ENCODE measurements at regions not wholly inside any gene's neighbourhood (a gene's known extent, or its start where the extent isn't known, plus 50 kb on each side); places are given as distances from the start of the nearest gene placed in this dataset.

- no peak for DNase-seq (ENCODE audit: low spot score)
These were observed 118.2 kb upstream of the HMHB1 start for GRCh38 chr5:143693651-143694252.

- DNase-seq (ENCODE audit: low spot score), result no peak
These were observed 119.6 kb upstream of the HMHB1 start for GRCh38 chr5:143692342-143692741.

GRCh38 chr5:143691945-143692290, 120.0 kb upstream of the HMHB1 start:
- no peak for DNase-seq (ENCODE audit: low spot score)

GRCh38 chr5:143691287-143691944, 120.5 kb upstream of the HMHB1 start:
- no peak for DNase-seq (ENCODE audit: low spot score)

- no peak for DNase-seq (ENCODE audit: low spot score)
These were observed 124.4 kb upstream of the HMHB1 start for GRCh38 chr5:143687604-143688003.

- no peak for DNase-seq (ENCODE audit: low spot score)
These were observed 126.6 kb upstream of the HMHB1 start for GRCh38 chr5:143685246-143685815.

GRCh38 chr5:143683459-143683858, 128.5 kb upstream of the HMHB1 start:
- DNase-seq (ENCODE audit: low spot score), result no peak

- DNase-seq (ENCODE audit: low spot score), result no peak
These were observed 129.0 kb upstream of the HMHB1 start for GRCh38 chr5:143682929-143683386.

- no peak for DNase-seq (ENCODE audit: low spot score)
These were observed 129.6 kb upstream of the HMHB1 start for GRCh38 chr5:143682246-143682905.

- DNase-seq (ENCODE audit: low spot score), result no peak
These were observed 131.2 kb upstream of the HMHB1 start for GRCh38 chr5:143680672-143681259.

GRCh38 chr5:143679777-143680176, 132.2 kb upstream of the HMHB1 start:
- DNase-seq (ENCODE audit: low spot score), result no peak

- no peak for DNase-seq (ENCODE audit: low spot score)
These were observed 133.6 kb upstream of the HMHB1 start for GRCh38 chr5:143678148-143678905.

GRCh38 chr5:143677403-143677802, 134.6 kb upstream of the HMHB1 start:
- no peak for DNase-seq (ENCODE audit: low spot score)

GRCh38 chr5:143676802-143677201, 135.2 kb upstream of the HMHB1 start:
- DNase-seq (ENCODE audit: low spot score), result no peak

- DNase-seq (ENCODE audit: low spot score), result no peak
These were observed 137.5 kb upstream of the HMHB1 start for GRCh38 chr5:143674469-143674786.

- no peak for DNase-seq (ENCODE audit: low spot score)
These were observed 138.1 kb upstream of the HMHB1 start for GRCh38 chr5:143673676-143674468.

- DNase-seq (ENCODE audit: low spot score), result no peak
These were observed 139.2 kb upstream of the HMHB1 start for GRCh38 chr5:143672806-143673205.

- no peak for DNase-seq (ENCODE audit: low spot score)
These were observed 140.0 kb upstream of the HMHB1 start for GRCh38 chr5:143671674-143672569.

- no peak for DNase-seq (ENCODE audit: low spot score)
These were observed 140.9 kb upstream of the HMHB1 start for GRCh38 chr5:143671021-143671420.

- DNase-seq (ENCODE audit: low spot score), result no peak
These were observed 146.1 kb upstream of the HMHB1 start for GRCh38 chr5:143665866-143666265.

All from globus pallidus (tissue), 1 donor.